Erythroblast (primary cell): ENCODE measurements at regions not wholly inside any gene's neighbourhood (a gene's known extent, or its start where the extent isn't known, plus 50 kb on each side); places are given as distances from the start of the nearest gene placed in this dataset.

Experiments
- GATA1 ChIP-seq: IDR thresholded peaks from 2 replicates; pipeline ENCODE4 v1.6.1; 2011; ENCODE audit warnings: low read depth, mild to moderate bottlenecking, control low read depth, low read length, moderate library complexity
- POLR2A ChIP-seq: IDR thresholded peaks from 2 replicates; pipeline ENCODE4 v1.6.1; 2011; ENCODE audit warnings: mild to moderate bottlenecking, low read length

GRCh38 chr12:118528625-118529024, 152.3 kb downstream of the SUDS3 start:
- TF ChIP-seq POLR2A (no peak), GATA1 (no peak)
